ENCODE measurements at regions not wholly inside any gene's neighbourhood (a gene's known extent, or its start where the extent isn't known, plus 50 kb on each side); places are given as distances from the start of the nearest gene placed in this dataset.

- Histone ChIP-seq H3K4me1 (no peaks in the 10 kb centered on the region), H3K27me3 (peaks cover 0 to 6% (median 2%) of the 10 kb centered on the region in 4 donors), H3K4me3 (no peak overlapping the region), H3K9me3 (no peaks in the 10 kb centered on the region), H3K36me3 (no peaks in the 10 kb centered on the region), H3K27ac (no peak overlapping the region)
- no peak for DNase-seq
- WGBS, 2 donors = 55 to 60% methylated on average over 3 of the region's 3 CpGs
- intact Hi-C loops (cut with DNase I) = no loop called here
- FAIRE-seq = no peak
- no peak for ATAC-seq
- TF ChIP-seq CTCF (IDR thresholded peaks at IDR 0.05) = no peak
These were observed 237.5 kb downstream of the TSHZ3 start for GRCh38 chr19:31111741-31112140.

GRCh38 chr19:31110336-31110735 lies 238.9 kb downstream of the TSHZ3 start:
- no peak for FAIRE-seq

GRCh38 chr19:31109636-31110035 lies 239.6 kb downstream of the TSHZ3 start:
- WGBS, 2 donors = 35 to 42% methylated on average over 2 of the region's 2 CpGs
- intact Hi-C loops (cut with DNase I) = no loop called here
- ATAC-seq (no peak), FAIRE-seq (no peak), DNase-seq (no peak)
- Histone ChIP-seq H3K36me3 (no peaks in the 10 kb centered on the region), H3K4me1 (no peaks in the 10 kb centered on the region), H3K9me3 (no peaks in the 10 kb centered on the region), H3K4me3 (no peak overlapping the region), H3K27ac (no peak overlapping the region), H3K27me3 (peaks cover 0 to 6% (median 2%) of the 10 kb centered on the region in 4 donors)
- TF ChIP-seq CTCF (IDR thresholded peaks at IDR 0.05) = no peak

More at GRCh38 chr19:31110336-31110735, 238.9 kb downstream of the TSHZ3 start:
- ATAC-seq (no peak), DNase-seq (no peak)
- Histone ChIP-seq H3K27ac (no peak overlapping the region), H3K9me3 (no peaks in the 10 kb centered on the region), H3K36me3 (no peaks in the 10 kb centered on the region), H3K4me1 (no peaks in the 10 kb centered on the region), H3K4me3 (no peak overlapping the region), H3K27me3 (peaks cover 0 to 6% (median 2%) of the 10 kb centered on the region in 4 donors)
- 44 to 60% methylated on average over 5 of the region's 5 CpGs for WGBS, 2 donors
- no peak for TF ChIP-seq CTCF (IDR thresholded peaks at IDR 0.05)
- intact Hi-C loops (cut with DNase I) = no loop called here

- ATAC-seq (no peak), FAIRE-seq (no peak), DNase-seq (no peak)
- H3K27ac ChIP-seq = no peak overlapping the region
- H3K4me1 ChIP-seq = no peaks in the 10 kb centered on the region
- H3K36me3 ChIP-seq = no peaks in the 10 kb centered on the region
- H3K4me3 ChIP-seq = no peak overlapping the region
- TF ChIP-seq CTCF (IDR thresholded peaks at IDR 0.05) = no peak
- peaks cover 0 to 3% (median 0%) of the 10 kb centered on the region in 4 donors for H3K27me3 ChIP-seq
- 73 to 85% methylated on average over 8 of the region's 8 CpGs for WGBS, 2 donors
- H3K9me3 ChIP-seq = no peaks in the 10 kb centered on the region
- intact Hi-C loops (cut with DNase I) = no loop called here
These were observed 242.1 kb downstream of the TSHZ3 start for GRCh38 chr19:31107096-31107495.

- no peak for TF ChIP-seq CTCF (IDR thresholded peaks at IDR 0.05)
- 64 to 72% methylated on average over 4 of the region's 4 CpGs for WGBS, 2 donors
- no peaks in the 10 kb centered on the region for H3K27me3 ChIP-seq
- DNase-seq (no peak), ATAC-seq (no peak), FAIRE-seq (no peak)
- H3K4me1 ChIP-seq = no peaks in the 10 kb centered on the region
- intact Hi-C loops (cut with DNase I) = no loop called here
- H3K4me3 ChIP-seq = no peak overlapping the region
- no peaks in the 10 kb centered on the region for H3K9me3 ChIP-seq
- no peak overlapping the region for H3K27ac ChIP-seq
- H3K36me3 ChIP-seq = no peaks in the 10 kb centered on the region
These were observed 243.5 kb downstream of the TSHZ3 start for GRCh38 chr19:31105761-31106160.
